Neuronal stem cell (in vitro differentiated cells): ENCODE measurements at regions not wholly inside any gene's neighbourhood (a gene's known extent, or its start where the extent isn't known, plus 50 kb on each side); places are given as distances from the start of the nearest gene placed in this dataset.

Experiments used
- DNase-seq: peaks from one replicate; pipeline ENCODE4 v3.0.0-alpha.2; 2013; ENCODE audit warnings: low spot score
- H2AFZ ChIP-seq: one replicate; pipeline ENCODE4 v1.6.1; 2013; ENCODE audit warnings: mild to moderate bottlenecking, low read length, inconsistent platforms
- H2AK5ac ChIP-seq: 2 replicates; pipeline ENCODE4 v1.6.1; 2013; ENCODE audit warnings: low read depth, mild to moderate bottlenecking, inconsistent platforms, low read length, moderate library complexity, mixed read lengths
- H2BK120ac ChIP-seq: 2 replicates; pipeline ENCODE4 v1.6.1; 2013; ENCODE audit warnings: low read depth, mild to moderate bottlenecking, inconsistent platforms, low read length, moderate library complexity, mixed read lengths
- H2BK12ac ChIP-seq: one replicate; pipeline ENCODE4 v1.6.1; 2013; ENCODE audit warnings: low read length, inconsistent platforms
- H2BK15ac ChIP-seq: 2 replicates; pipeline ENCODE4 v1.6.1; 2013; ENCODE audit warnings: mild to moderate bottlenecking, low read length, inconsistent platforms, mixed read lengths
- H2BK5ac ChIP-seq: one replicate; pipeline ENCODE4 v1.6.1; 2013; ENCODE audit warnings: inconsistent platforms, mild to moderate bottlenecking, low read length, moderate library complexity
- H3K14ac ChIP-seq: one replicate; pipeline ENCODE4 v1.6.1; 2013; ENCODE audit warnings: low read length, inconsistent platforms
- H3K18ac ChIP-seq: 2 replicates; pipeline ENCODE4 v1.6.1; 2013; ENCODE audit warnings: low read length, inconsistent platforms
- H3K23ac ChIP-seq: 2 replicates; pipeline ENCODE4 v1.6.1; 2013; ENCODE audit warnings: low read depth, mild to moderate bottlenecking, mixed read lengths, low read length, inconsistent platforms; ENCODE audit not compliant: poor library complexity
- H3K27ac ChIP-seq: replicated peaks from 3 replicates; pipeline ENCODE4 v1.5.1; 2013; ENCODE audit warnings: low read length, inconsistent platforms
- H3K27me3 ChIP-seq, 3 experiments: 2 replicates each; pipeline ENCODE4 v1.6.1; 2013; ENCODE audit warnings: low read length in 3 of 3, mild to moderate bottlenecking in 2 of 3, inconsistent platforms in 1 of 3, low read depth in 1 of 3, mixed read lengths in 1 of 3, moderate library complexity in 1 of 3; ENCODE audit not compliant: control insufficient read depth in 3 of 3, insufficient read depth in 3 of 3
- H3K36me3 ChIP-seq, 2 donors: replicated peaks in 1 of 2; 2 replicates each; pipeline ENCODE4 v1.6.1; 2013; ENCODE audit warnings: low read length in 2 of 2; ENCODE audit not compliant: control insufficient read depth in 2 of 2, insufficient read depth in 2 of 2
- H3K4ac ChIP-seq: 2 replicates; pipeline ENCODE4 v1.6.1; 2013; ENCODE audit warnings: inconsistent platforms, mild to moderate bottlenecking, low read length, moderate library complexity
- H3K4me1 ChIP-seq, 2 donors: 1 replicate in 1 of 2; 2 replicates in 1 of 2; pipeline ENCODE4 v1.6.1; 2013; ENCODE audit warnings: low read length in 2 of 2, low read depth in 1 of 2; ENCODE audit not compliant: control insufficient read depth in 2 of 2, insufficient read depth in 1 of 2
- H3K4me2 ChIP-seq: one replicate; pipeline ENCODE4 v1.6.1; 2013; ENCODE audit warnings: mild to moderate bottlenecking, low read length, inconsistent platforms; ENCODE audit not compliant: insufficient read depth, poor library complexity, severe bottlenecking
- H3K4me3 ChIP-seq, 2 donors: 2 replicates each; pipeline ENCODE4 v1.5.1; 2013; ENCODE audit warnings: low read length in 2 of 2, mild to moderate bottlenecking in 2 of 2, inconsistent platforms in 1 of 2, moderate library complexity in 1 of 2
- H3K79me1 ChIP-seq: one replicate; pipeline ENCODE4 v1.6.1; 2013; ENCODE audit warnings: low read depth, mild to moderate bottlenecking, inconsistent platforms, low read length, moderate library complexity
- H3K9ac ChIP-seq: one replicate; pipeline ENCODE4 v1.6.1; 2013; ENCODE audit warnings: mild to moderate bottlenecking, low read depth, low read length, inconsistent platforms; ENCODE audit not compliant: poor library complexity
- H3K9me3 ChIP-seq, 2 donors: replicated peaks in 1 of 2; 2 replicates each; pipeline versions ENCODE3 to v1.6.1; 2013; ENCODE audit warnings: low read length in 2 of 2, mild to moderate bottlenecking in 2 of 2, inconsistent platforms in 1 of 2, low read depth in 1 of 2, mixed read lengths in 1 of 2, moderate library complexity in 1 of 2; ENCODE audit not compliant: control insufficient read depth in 2 of 2, insufficient read depth in 1 of 2
- H4K8ac ChIP-seq: one replicate; pipeline ENCODE4 v1.6.1; 2013; ENCODE audit warnings: low read depth, mild to moderate bottlenecking, inconsistent platforms, low read length, moderate library complexity
- H4K91ac ChIP-seq: one replicate; pipeline ENCODE4 v1.6.1; 2013; ENCODE audit warnings: low read length, low read depth, mild to moderate bottlenecking, inconsistent platforms; ENCODE audit not compliant: poor library complexity
- WGBS, 2 donors: extraction: QIAGEN DNeasy Blood & Tissue Kit; methylation state at CpG; one replicate each; pipeline ENCODE4 v1.1.7; 2013; ENCODE audit warnings: missing lambda C conversion rate in 2 of 2, mixed read lengths in 1 of 2; ENCODE audit not compliant: insufficient read length in 2 of 2, insufficient replicate concordance in 1 of 2; ENCODE audit errors: extremely low coverage in 2 of 2; 5-methylcytosine and 5-hydroxymethylcytosine counted together

GRCh38 chr15:93214106-93214505 lies 125.1 kb upstream of the RGMA start:
- Histone ChIP-seq H3K14ac (no peak overlapping the region), H3K27ac (no peak overlapping the region), H3K27me3 (no peaks in the 10 kb centered on the region), H4K91ac (no peak overlapping the region), H2AK5ac (no peak overlapping the region), H3K4me2 (no peak overlapping the region), H2AFZ (no peak overlapping the region), H3K4me1 (peaks cover 0 to 7% of the 10 kb centered on the region in 2 donors), H2BK15ac (no peak overlapping the region), H3K9ac (no peak overlapping the region), H3K9me3 (peaks cover 0 to 12% of the 10 kb centered on the region in 2 donors), H2BK120ac (no peak overlapping the region), H3K23ac (no peak overlapping the region), H3K18ac (no peak overlapping the region), H3K4me3 (no peak overlapping the region), H3K79me1 (no peaks in the 10 kb centered on the region), H3K36me3 (no peaks in the 10 kb centered on the region), H3K4ac (no peak overlapping the region), H4K8ac (no peak overlapping the region), H2BK5ac (no peak overlapping the region), H2BK12ac (no peak overlapping the region)
- no CpG with 5 or more reads among the region's 3 CpGs for WGBS, 2 donors
- no peak for DNase-seq

GRCh38 chr15:93213281-93213680 lies 124.3 kb upstream of the RGMA start:
- WGBS, 2 donors = no CpG with 5 or more reads among the region's 5 CpGs
- Histone ChIP-seq H3K36me3 (no peaks in the 10 kb centered on the region), H3K27me3 (no peaks in the 10 kb centered on the region), H3K4me2 (no peak overlapping the region), H2BK120ac (no peak overlapping the region), H3K4me1 (peaks cover 0 to 7% of the 10 kb centered on the region in 2 donors), H3K9ac (no peak overlapping the region), H3K14ac (no peak overlapping the region), H3K9me3 (peaks cover 0 to 12% of the 10 kb centered on the region in 2 donors), H2BK12ac (no peak overlapping the region), H3K18ac (no peak overlapping the region), H3K4me3 (no peak overlapping the region), H4K91ac (no peak overlapping the region), H2BK5ac (no peak overlapping the region), H3K23ac (no peak overlapping the region), H4K8ac (no peak overlapping the region), H3K27ac (no peak overlapping the region), H2AK5ac (no peak overlapping the region), H2AFZ (no peak overlapping the region), H3K4ac (no peak overlapping the region), H3K79me1 (no peaks in the 10 kb centered on the region), H2BK15ac (no peak overlapping the region)
- no peak for DNase-seq

GRCh38 chr15:93212578-93212977 lies 123.6 kb upstream of the RGMA start:
- no peak for DNase-seq
- Histone ChIP-seq H3K9me3 (peaks cover 0 to 12% of the 10 kb centered on the region in 2 donors), H3K14ac (no peak overlapping the region), H3K79me1 (no peaks in the 10 kb centered on the region), H3K4ac (no peak overlapping the region), H2AK5ac (no peak overlapping the region), H3K18ac (no peak overlapping the region), H2BK12ac (no peak overlapping the region), H4K91ac (no peak overlapping the region), H2BK120ac (no peak overlapping the region), H3K4me2 (no peak overlapping the region), H3K27ac (no peak overlapping the region), H2BK5ac (no peak overlapping the region), H3K4me3 (no peak overlapping the region), H4K8ac (no peak overlapping the region), H2BK15ac (no peak overlapping the region), H3K23ac (no peak overlapping the region), H2AFZ (no peak overlapping the region), H3K4me1 (peaks cover 0 to 7% of the 10 kb centered on the region in 2 donors), H3K36me3 (no peaks in the 10 kb centered on the region), H3K9ac (no peak overlapping the region), H3K27me3 (no peaks in the 10 kb centered on the region)
- no CpG with 5 or more reads among the region's 5 CpGs for WGBS, 2 donors

- Histone ChIP-seq H2BK120ac (no peak overlapping the region), H3K27ac (no peak overlapping the region), H3K4me2 (no peak overlapping the region), H3K9me3 (peaks cover 0 to 12% of the 10 kb centered on the region in 2 donors), H3K4ac (no peak overlapping the region), H3K36me3 (no peaks in the 10 kb centered on the region), H3K23ac (no peak overlapping the region), H2AFZ (no peak overlapping the region), H3K4me1 (peaks cover 0 to 6% of the 10 kb centered on the region in 2 donors), H3K18ac (peak overlapping the region; percentile 4), H4K91ac (no peak overlapping the region), H2BK5ac (no peak overlapping the region), H4K8ac (no peak overlapping the region), H2BK15ac (no peak overlapping the region), H3K9ac (no peak overlapping the region), H2BK12ac (no peak overlapping the region), H3K14ac (no peak overlapping the region), H3K27me3 (no peaks in the 10 kb centered on the region), H3K4me3 (no peak overlapping the region), H2AK5ac (no peak overlapping the region), H3K79me1 (no peaks in the 10 kb centered on the region)
- no CpG with 5 or more reads among the region's 5 CpGs for WGBS, 2 donors
- DNase-seq = no peak
Observed at GRCh38 chr15:93210995-93211394, 122.0 kb upstream of the RGMA start.
